PC-9 (cell line): ENCODE measurements at regions not wholly inside any gene's neighbourhood (a gene's known extent, or its start where the extent isn't known, plus 50 kb on each side); places are given as distances from the start of the nearest gene placed in this dataset.

ENCODE experiments used
- BruUV-seq: library from RNA; stranded (reverse); fragments of 400-500 nt; replicated peaks from 2 replicates; lab custom pipeline; 2021; lab: Mats Ljungman, UMichigan
- CTCF ChIA-PET: fragments of 300-600 bp; sonication (Branson Sonifier 250); formaldehyde crosslinking; loops from one replicate; lab custom pipeline; 2022; ENCODE audit warnings: antibody characterized with exemption; lab: Charles Lee
- POLR2A ChIA-PET: fragments of 300-600 bp; sonication (Branson Sonifier 250); formaldehyde crosslinking; loops from one replicate; lab custom pipeline; 2022; ENCODE audit warnings: antibody characterized with exemption; ENCODE audit not compliant: unreplicated experiment; lab: Charles Lee
- DNase-seq, 2 experiments: peaks; one replicate each; pipeline versions ENCODE4 v3.0.0 to v3.0.0-alpha.2; 2015 to 2022; ENCODE audit warnings: mixed read lengths in 1 of 2
- H2AFZ ChIP-seq: fragments of 200-600 bp; sonication (generic); 2 replicates; pipeline ENCODE4 v1.8.1; 2017; ENCODE audit warnings: antibody characterized with exemption
- H3F3A ChIP-seq: fragments of 200-600 bp; sonication (generic); 2 replicates; pipeline ENCODE4 v1.8.1; 2017; ENCODE audit warnings: antibody characterized with exemption, mild to moderate bottlenecking, low read depth; ENCODE audit not compliant: insufficient read depth
- H3K27ac ChIP-seq: fragments of 200-600 bp; sonication (generic); 2 replicates; pipeline ENCODE4 v1.6.1; 2016; ENCODE audit warnings: mixed run types
- H3K27me3 ChIP-seq: fragments of 200-600 bp; sonication (generic); 2 replicates; pipeline ENCODE4 v1.6.1; 2016; ENCODE audit warnings: low read depth, mixed run types; ENCODE audit not compliant: insufficient read depth
- H3K36me3 ChIP-seq: fragments of 200-600 bp; sonication (generic); 2 replicates; pipeline ENCODE4 v1.6.1; 2016; ENCODE audit warnings: low read depth, mixed run types
- H3K4me1 ChIP-seq: fragments of 200-600 bp; sonication (generic); replicated peaks from 2 replicates; pipeline ENCODE4 v1.6.1; 2016; ENCODE audit warnings: mixed run types; ENCODE audit not compliant: insufficient read depth
- H3K4me2 ChIP-seq: fragments of 200-600 bp; sonication (generic); 2 replicates; pipeline ENCODE4 v1.6.1; 2017; ENCODE audit warnings: mixed run types
- H3K4me3 ChIP-seq: fragments of 200-600 bp; sonication (generic); 2 replicates; pipeline ENCODE4 v1.6.1; 2016; ENCODE audit warnings: mixed run types
- H3K79me2 ChIP-seq: fragments of 200-600 bp; sonication (generic); 2 replicates; pipeline ENCODE4 v1.6.1; 2017; ENCODE audit warnings: low read depth, mixed run types
- H3K9me2 ChIP-seq: fragments of 200-600 bp; sonication (generic); 2 replicates; pipeline ENCODE4 v1.8.1; 2017; ENCODE audit warnings: mild to moderate bottlenecking; ENCODE audit not compliant: insufficient read depth
- H3K9me3 ChIP-seq: fragments of 200-600 bp; sonication (generic); 2 replicates; pipeline ENCODE4 v1.8.1; 2016; ENCODE audit warnings: low read depth; ENCODE audit not compliant: insufficient read depth
- H4K20me1 ChIP-seq: fragments of 200-600 bp; sonication (generic); 2 replicates; pipeline ENCODE4 v1.8.1; 2017; ENCODE audit not compliant: insufficient read depth
- EZH2 ChIP-seq: fragments of 200-600 bp; sonication (generic); IDR thresholded peaks from 2 replicates; pipeline ENCODE4 v1.8.0; 2017; ENCODE audit warnings: antibody characterized with exemption, low read depth
- intact Hi-C: fragments of 100-400 bp; cut with micrococcal nuclease; formaldehyde crosslinking; loops from one replicate; pipeline ENCODE4 v1.10.0; 2022; ENCODE audit not compliant: unreplicated experiment
- TF ChIP-seq, protein P1 (sequence below): fragments of 200-600 bp; sonication (generic); conservative IDR thresholded peaks from 2 replicates; pipeline ENCODE4 v1.6.1; 2017; ENCODE audit warnings: mixed run types, antibody characterized with exemption, mild to moderate bottlenecking, moderate library complexity

DNA sequence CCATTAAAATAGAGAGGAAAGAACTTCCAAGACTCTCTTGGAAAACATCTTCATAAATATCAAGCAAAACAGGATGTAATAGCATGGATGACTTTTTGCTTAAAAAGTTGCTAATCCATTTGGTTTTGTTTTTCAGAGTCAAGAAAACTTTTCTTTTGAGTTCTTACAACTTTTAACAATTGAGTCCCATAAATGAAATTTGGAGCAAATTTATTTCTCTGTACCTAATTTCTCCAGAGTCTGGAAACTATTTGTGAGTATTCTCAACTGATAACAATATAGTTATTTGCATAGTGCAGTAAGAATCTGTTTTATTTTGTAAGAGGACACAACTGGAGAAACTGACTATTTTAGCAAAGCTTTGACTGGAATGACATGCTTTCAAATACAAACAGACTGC, 606.3 kb upstream of the IGFBP3 start:
- H3F3A ChIP-seq: no peaks in the 10 kb centered on the region
- H3K4me2 ChIP-seq: no peak overlapping the region
- H3K9me2 ChIP-seq: no peaks in the 10 kb centered on the region
- peaks cover 8% of the 10 kb centered on the region; the same call in 1 of the 2 replicates for H3K9me3 ChIP-seq
- no peak overlapping the region for H3K4me3 ChIP-seq
- TF ChIP-seq, protein P1, sequence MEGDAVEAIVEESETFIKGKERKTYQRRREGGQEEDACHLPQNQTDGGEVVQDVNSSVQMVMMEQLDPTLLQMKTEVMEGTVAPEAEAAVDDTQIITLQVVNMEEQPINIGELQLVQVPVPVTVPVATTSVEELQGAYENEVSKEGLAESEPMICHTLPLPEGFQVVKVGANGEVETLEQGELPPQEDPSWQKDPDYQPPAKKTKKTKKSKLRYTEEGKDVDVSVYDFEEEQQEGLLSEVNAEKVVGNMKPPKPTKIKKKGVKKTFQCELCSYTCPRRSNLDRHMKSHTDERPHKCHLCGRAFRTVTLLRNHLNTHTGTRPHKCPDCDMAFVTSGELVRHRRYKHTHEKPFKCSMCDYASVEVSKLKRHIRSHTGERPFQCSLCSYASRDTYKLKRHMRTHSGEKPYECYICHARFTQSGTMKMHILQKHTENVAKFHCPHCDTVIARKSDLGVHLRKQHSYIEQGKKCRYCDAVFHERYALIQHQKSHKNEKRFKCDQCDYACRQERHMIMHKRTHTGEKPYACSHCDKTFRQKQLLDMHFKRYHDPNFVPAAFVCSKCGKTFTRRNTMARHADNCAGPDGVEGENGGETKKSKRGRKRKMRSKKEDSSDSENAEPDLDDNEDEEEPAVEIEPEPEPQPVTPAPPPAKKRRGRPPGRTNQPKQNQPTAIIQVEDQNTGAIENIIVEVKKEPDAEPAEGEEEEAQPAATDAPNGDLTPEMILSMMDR: no peak
- no peak for TF ChIP-seq EZH2
- H3K27ac ChIP-seq: no peak overlapping the region
- no peaks in the 10 kb centered on the region for H3K27me3 ChIP-seq
- no peaks in the 10 kb centered on the region for H3K36me3 ChIP-seq
- no peak overlapping the region for H2AFZ ChIP-seq
- POLR2A ChIA-PET: interaction anchor here (0.5 kb wide), 1 partner anchor 609 kb away, joined by 3 read pairs; no protein-coding TSS in a partner anchor
- BruUV-seq: no TSS peak
- H3K79me2 ChIP-seq: no peaks in the 10 kb centered on the region
- intact Hi-C loops: no loop called here
- no peaks in the 10 kb centered on the region for H3K4me1 ChIP-seq
- H4K20me1 ChIP-seq: no peaks in the 10 kb centered on the region
- CTCF ChIA-PET: no interaction called here
- DNase-seq: no peak

DNA sequence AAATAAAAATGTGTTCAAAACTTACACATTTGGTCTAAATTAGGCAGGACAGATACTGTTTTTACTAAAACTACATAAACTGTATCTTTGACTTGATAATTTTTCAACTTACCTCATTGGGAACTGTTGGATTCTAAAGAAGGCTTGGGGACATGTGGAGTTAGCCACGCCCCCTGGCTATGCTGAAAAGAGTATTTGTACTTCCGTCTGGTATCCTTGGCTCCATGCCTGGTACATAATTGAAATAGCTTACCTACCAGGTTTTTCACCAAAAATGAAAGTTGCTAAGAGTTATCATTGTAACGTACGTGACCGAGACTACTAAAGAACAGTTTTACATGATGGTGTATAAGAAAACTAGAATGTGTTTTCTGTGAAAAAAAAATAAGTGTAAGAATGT, 604.8 kb upstream of the IGFBP3 start:
- H3K4me3 ChIP-seq: no peak overlapping the region
- no peak overlapping the region for H3K4me2 ChIP-seq
- peaks cover 8% of the 10 kb centered on the region; the same call in 1 of the 2 replicates for H3K9me3 ChIP-seq
- no peaks in the 10 kb centered on the region for H3K36me3 ChIP-seq
- CTCF ChIA-PET: no interaction called here
- H3K79me2 ChIP-seq: no peaks in the 10 kb centered on the region
- DNase-seq: no peak
- H3K27ac ChIP-seq: no peak overlapping the region
- intact Hi-C loops: no loop called here
- H2AFZ ChIP-seq: no peak overlapping the region
- H3F3A ChIP-seq: no peaks in the 10 kb centered on the region
- BruUV-seq: no TSS peak
- POLR2A ChIA-PET: no interaction called here
- no peaks in the 10 kb centered on the region for H4K20me1 ChIP-seq
- no peaks in the 10 kb centered on the region for H3K4me1 ChIP-seq
- TF ChIP-seq EZH2: no peak
- TF ChIP-seq, protein P1: no peak
- H3K27me3 ChIP-seq: no peaks in the 10 kb centered on the region
- H3K9me2 ChIP-seq: no peaks in the 10 kb centered on the region

DNA sequence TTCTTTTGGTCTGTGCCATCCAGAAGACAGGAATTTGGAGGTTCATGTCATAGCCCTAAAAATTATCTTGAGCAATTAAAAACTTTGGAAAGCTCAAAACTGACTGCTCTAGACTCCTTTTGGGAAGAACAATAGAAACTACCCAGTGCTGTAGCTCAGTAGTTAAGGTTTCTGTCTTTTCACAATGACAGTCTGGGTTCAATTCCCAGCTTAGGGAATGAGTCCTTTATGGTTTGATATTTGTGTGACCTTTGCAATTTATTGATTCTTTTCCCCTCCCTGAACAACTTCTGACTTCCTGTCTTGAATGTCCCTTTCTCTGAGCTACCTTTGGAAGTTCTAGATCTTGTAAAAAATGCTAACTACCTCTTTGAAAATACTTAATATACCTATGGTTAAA, 603.3 kb upstream of the IGFBP3 start:
- ChIA-PET POLR2A (no interaction called here), CTCF (interaction anchor here (1.2 kb wide), 1 partner anchor 39 kb away, joined by 3 read pairs; no protein-coding TSS in a partner anchor)
- Histone ChIP-seq H3K9me3 (peaks cover 3% of the 10 kb centered on the region; the same call in 1 of the 2 replicates), H3K27me3 (no peaks in the 10 kb centered on the region), H4K20me1 (no peaks in the 10 kb centered on the region), H3K4me3 (no peak overlapping the region), H3K36me3 (no peaks in the 10 kb centered on the region), H3K4me1 (no peaks in the 10 kb centered on the region), H3F3A (no peaks in the 10 kb centered on the region), H2AFZ (peak overlapping the region; percentile 30; the same call in 1 of the 2 replicates), H3K79me2 (no peaks in the 10 kb centered on the region), H3K27ac (no peak overlapping the region), H3K9me2 (no peaks in the 10 kb centered on the region), H3K4me2 (no peak overlapping the region)
- intact Hi-C loops: no loop called here
- no TSS peak for BruUV-seq
- no peak for TF ChIP-seq EZH2
- TF ChIP-seq, protein P1: no peak
- no peak for DNase-seq
